ENCODE measurements at regions not wholly inside any gene's neighbourhood (a gene's known extent, or its start where the extent isn't known, plus 50 kb on each side); places are given as distances from the start of the nearest gene placed in this dataset.

DNA sequence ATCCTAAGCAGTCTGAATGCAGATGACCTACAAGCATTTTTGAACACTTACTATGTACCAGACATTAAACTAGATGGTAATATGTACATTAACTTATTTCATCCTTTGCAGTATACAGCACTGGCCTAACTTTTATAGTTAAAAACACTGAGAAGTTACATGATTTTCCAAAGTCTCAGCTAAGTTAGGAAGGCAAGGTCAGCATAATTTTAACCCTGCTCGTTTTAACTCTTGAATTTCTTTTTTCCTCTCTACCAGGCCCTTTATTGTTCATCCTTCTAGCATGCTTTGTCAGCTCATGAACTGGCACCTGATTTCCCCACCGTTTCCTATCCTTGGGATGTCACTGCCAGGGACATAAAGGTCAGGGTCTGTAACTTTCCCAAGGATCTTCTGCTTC lies 76.9 kb upstream of the ZC3H11B start:
- TF ChIP-seq, protein P1, sequence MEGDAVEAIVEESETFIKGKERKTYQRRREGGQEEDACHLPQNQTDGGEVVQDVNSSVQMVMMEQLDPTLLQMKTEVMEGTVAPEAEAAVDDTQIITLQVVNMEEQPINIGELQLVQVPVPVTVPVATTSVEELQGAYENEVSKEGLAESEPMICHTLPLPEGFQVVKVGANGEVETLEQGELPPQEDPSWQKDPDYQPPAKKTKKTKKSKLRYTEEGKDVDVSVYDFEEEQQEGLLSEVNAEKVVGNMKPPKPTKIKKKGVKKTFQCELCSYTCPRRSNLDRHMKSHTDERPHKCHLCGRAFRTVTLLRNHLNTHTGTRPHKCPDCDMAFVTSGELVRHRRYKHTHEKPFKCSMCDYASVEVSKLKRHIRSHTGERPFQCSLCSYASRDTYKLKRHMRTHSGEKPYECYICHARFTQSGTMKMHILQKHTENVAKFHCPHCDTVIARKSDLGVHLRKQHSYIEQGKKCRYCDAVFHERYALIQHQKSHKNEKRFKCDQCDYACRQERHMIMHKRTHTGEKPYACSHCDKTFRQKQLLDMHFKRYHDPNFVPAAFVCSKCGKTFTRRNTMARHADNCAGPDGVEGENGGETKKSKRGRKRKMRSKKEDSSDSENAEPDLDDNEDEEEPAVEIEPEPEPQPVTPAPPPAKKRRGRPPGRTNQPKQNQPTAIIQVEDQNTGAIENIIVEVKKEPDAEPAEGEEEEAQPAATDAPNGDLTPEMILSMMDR (optimal IDR thresholded peaks at IDR 0.05 in 1 of 3, IDR thresholded peaks at IDR 0.05 in 1 of 3, conservative IDR thresholded peaks at IDR 0.05 in 1 of 3; ENCODE audit: extremely low read depth in 1 of 3, insufficient read depth in 2 of 3, low read length in 3 of 3): no peak
- TF ChIP-seq EZH2 (IDR thresholded peaks at IDR 0.05; ENCODE audit: low read length): no peak
